Smooth muscle cell (in vitro differentiated cells): ENCODE measurements at regions not wholly inside any gene's neighbourhood (a gene's known extent, or its start where the extent isn't known, plus 50 kb on each side); places are given as distances from the start of the nearest gene placed in this dataset.

Experiments used
- DNase-seq: peaks from one replicate; lab custom pipeline; 2025; ENCODE audit not compliant: unreplicated experiment; lab: John Stamatoyannopoulos, UW
- H2AFZ ChIP-seq: fragments of 200-600 bp; sonication (generic); 2 replicates; pipeline ENCODE4 v1.6.0; 2016; ENCODE audit warnings: antibody characterized with exemption, low read depth, mild to moderate bottlenecking
- H3F3A ChIP-seq: fragments of 200-600 bp; sonication (generic); 2 replicates; pipeline ENCODE4 v1.6.0; 2017; ENCODE audit warnings: antibody characterized with exemption, low read depth
- H3K27ac ChIP-seq: fragments of 200-600 bp; sonication (generic); 2 replicates; pipeline ENCODE4 v1.5.1; 2016; ENCODE audit warnings: low read depth, mild to moderate bottlenecking
- H3K27me3 ChIP-seq: fragments of 200-600 bp; sonication (generic); 2 replicates; pipeline ENCODE4 v1.6.1; 2016; ENCODE audit warnings: low read depth, mild to moderate bottlenecking
- H3K36me3 ChIP-seq: fragments of 200-600 bp; sonication (generic); 2 replicates; pipeline ENCODE4 v1.5.1; 2016; ENCODE audit warnings: low read depth
- H3K4me1 ChIP-seq: fragments of 200-600 bp; sonication (generic); 2 replicates; pipeline ENCODE4 v1.5.1; 2016; ENCODE audit warnings: low read depth
- H3K4me2 ChIP-seq: fragments of 200-600 bp; sonication (generic); 2 replicates; pipeline ENCODE4 v1.6.0; 2016; ENCODE audit warnings: mild to moderate bottlenecking
- H3K4me3 ChIP-seq: fragments of 200-600 bp; sonication (generic); 2 replicates; pipeline ENCODE4 v1.5.1; 2016; ENCODE audit warnings: mild to moderate bottlenecking
- H3K79me2 ChIP-seq: fragments of 200-600 bp; sonication (generic); 2 replicates; pipeline ENCODE4 v1.6.0; 2016; ENCODE audit warnings: low read depth, mild to moderate bottlenecking
- H3K9ac ChIP-seq: fragments of 200-600 bp; sonication (generic); 2 replicates; pipeline ENCODE4 v1.6.0; 2016; ENCODE audit warnings: low read depth
- H3K9me3 ChIP-seq: fragments of 200-600 bp; sonication (generic); replicated peaks from 2 replicates; pipeline ENCODE4 v1.5.1; 2016; ENCODE audit warnings: low read depth
- H4K20me1 ChIP-seq: fragments of 200-600 bp; sonication (generic); 2 replicates; pipeline ENCODE4 v1.6.0; 2016; ENCODE audit warnings: low read depth
- whole genome bisulfite sequencing: methylation state at CpG from one replicate; pipeline ENCODE4 v1.1.7; 2016; ENCODE audit warnings: low lambda C conversion rate; 5-methylcytosine and 5-hydroxymethylcytosine counted together
- TF ChIP-seq, protein P1 (sequence below): fragments of 200-600 bp; sonication (generic); IDR thresholded peaks from 2 replicates; pipeline ENCODE4 v1.5.1; 2017; ENCODE audit warnings: borderline replicate concordance, mild to moderate bottlenecking, antibody characterized with exemption; ENCODE audit not compliant: insufficient read depth, poor library complexity, severe bottlenecking

DNA sequence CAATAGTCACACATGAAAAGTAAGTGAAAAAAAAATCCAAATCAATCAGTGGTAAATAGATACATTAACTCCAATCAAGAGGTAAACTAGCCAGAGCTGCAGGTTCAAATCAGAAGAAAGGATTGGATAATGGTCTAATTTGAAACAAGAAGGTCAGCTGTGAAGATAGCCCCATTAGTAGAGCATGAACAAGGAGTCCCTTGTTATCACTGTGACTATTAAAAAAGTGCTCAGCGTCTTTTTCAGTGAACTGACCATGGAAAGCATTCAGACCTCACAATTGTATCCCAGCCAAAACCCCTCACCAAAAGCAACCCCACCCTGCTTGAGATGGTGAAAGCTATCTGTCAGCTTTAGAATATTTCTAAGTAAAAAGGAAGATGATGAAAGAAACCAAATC lies 125.0 kb upstream of the EGLN3 start:
- no peak overlapping the region for H3K9ac ChIP-seq
- DNase-seq, result no peak
- no peaks in the 10 kb centered on the region for H3K79me2 ChIP-seq
- no peaks in the 10 kb centered on the region for H3F3A ChIP-seq
- no peaks in the 10 kb centered on the region for H4K20me1 ChIP-seq
- no peak overlapping the region for H3K4me2 ChIP-seq
- TF ChIP-seq, protein P1, sequence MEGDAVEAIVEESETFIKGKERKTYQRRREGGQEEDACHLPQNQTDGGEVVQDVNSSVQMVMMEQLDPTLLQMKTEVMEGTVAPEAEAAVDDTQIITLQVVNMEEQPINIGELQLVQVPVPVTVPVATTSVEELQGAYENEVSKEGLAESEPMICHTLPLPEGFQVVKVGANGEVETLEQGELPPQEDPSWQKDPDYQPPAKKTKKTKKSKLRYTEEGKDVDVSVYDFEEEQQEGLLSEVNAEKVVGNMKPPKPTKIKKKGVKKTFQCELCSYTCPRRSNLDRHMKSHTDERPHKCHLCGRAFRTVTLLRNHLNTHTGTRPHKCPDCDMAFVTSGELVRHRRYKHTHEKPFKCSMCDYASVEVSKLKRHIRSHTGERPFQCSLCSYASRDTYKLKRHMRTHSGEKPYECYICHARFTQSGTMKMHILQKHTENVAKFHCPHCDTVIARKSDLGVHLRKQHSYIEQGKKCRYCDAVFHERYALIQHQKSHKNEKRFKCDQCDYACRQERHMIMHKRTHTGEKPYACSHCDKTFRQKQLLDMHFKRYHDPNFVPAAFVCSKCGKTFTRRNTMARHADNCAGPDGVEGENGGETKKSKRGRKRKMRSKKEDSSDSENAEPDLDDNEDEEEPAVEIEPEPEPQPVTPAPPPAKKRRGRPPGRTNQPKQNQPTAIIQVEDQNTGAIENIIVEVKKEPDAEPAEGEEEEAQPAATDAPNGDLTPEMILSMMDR, result no peak
- H3K27ac ChIP-seq, result no peak overlapping the region
- H2AFZ ChIP-seq, result no peak overlapping the region
- H3K9me3 ChIP-seq, result no peaks in the 10 kb centered on the region
- no peaks in the 10 kb centered on the region for H3K27me3 ChIP-seq
- 92% methylated on average over 1 of the region's 1 CpG for WGBS
- H3K4me3 ChIP-seq, result no peak overlapping the region
- H3K36me3 ChIP-seq, result no peaks in the 10 kb centered on the region
- H3K4me1 ChIP-seq, result peaks cover 6% of the 10 kb centered on the region

GRCh38 chr14:34075042-34075744 lies 124.3 kb upstream of the EGLN3 start:
- TF ChIP-seq, protein P1, result no peak
- WGBS, result 85% methylated on average over 3 of the region's 3 CpGs
- H3K9ac ChIP-seq, result no peak overlapping the region

GRCh38 chr14:34072921-34073320 lies 122.0 kb upstream of the EGLN3 start:
- Histone ChIP-seq H2AFZ (no peak overlapping the region), H3K79me2 (no peaks in the 10 kb centered on the region), H3K4me1 (no peaks in the 10 kb centered on the region), H3K27ac (no peak overlapping the region), H3K36me3 (no peaks in the 10 kb centered on the region), H3K4me3 (no peak overlapping the region), H3K9me3 (no peaks in the 10 kb centered on the region), H3F3A (no peaks in the 10 kb centered on the region), H3K9ac (no peak overlapping the region), H3K4me2 (no peak overlapping the region), H4K20me1 (no peaks in the 10 kb centered on the region), H3K27me3 (no peaks in the 10 kb centered on the region)
- no peak for DNase-seq
- WGBS, result 97% methylated on average over 1 of the region's 1 CpG
- TF ChIP-seq, protein P1, result no peak

More at GRCh38 chr14:34075042-34075744, 124.3 kb upstream of the EGLN3 start:
- no peak overlapping the region for H3K27ac ChIP-seq
- H3K4me1 ChIP-seq, result peaks cover 5% of the 10 kb centered on the region
- no peaks in the 10 kb centered on the region for H3K79me2 ChIP-seq
- H3K36me3 ChIP-seq, result no peaks in the 10 kb centered on the region
- no peak overlapping the region for H3K4me2 ChIP-seq
- H3K9me3 ChIP-seq, result no peaks in the 10 kb centered on the region
- H2AFZ ChIP-seq, result no peak overlapping the region
- no peak for DNase-seq
- H3F3A ChIP-seq, result no peaks in the 10 kb centered on the region
- H4K20me1 ChIP-seq, result no peaks in the 10 kb centered on the region
- H3K4me3 ChIP-seq, result no peak overlapping the region
- no peaks in the 10 kb centered on the region for H3K27me3 ChIP-seq

DNA sequence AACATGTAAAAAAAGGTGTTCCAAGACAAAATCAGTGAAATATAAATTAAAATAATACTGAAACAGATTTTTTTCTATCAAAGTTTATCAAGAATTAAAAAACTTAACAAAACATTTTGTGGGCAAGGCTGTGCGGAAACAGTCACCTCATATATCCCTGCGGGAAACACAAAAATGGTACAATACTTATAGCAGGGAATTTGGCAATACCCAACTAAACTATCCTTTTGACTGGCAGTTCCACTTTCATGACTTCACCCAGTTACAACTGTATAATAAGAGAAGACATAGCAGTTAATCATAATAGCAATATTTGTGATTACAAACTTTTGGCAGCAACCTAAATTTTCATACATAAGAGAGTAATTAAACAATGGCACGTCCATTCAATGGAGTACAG lies 121.5 kb upstream of the EGLN3 start:
- H3K4me1 ChIP-seq, result no peaks in the 10 kb centered on the region
- H2AFZ ChIP-seq, result no peak overlapping the region
- no peak overlapping the region for H3K4me3 ChIP-seq
- H3K79me2 ChIP-seq, result no peaks in the 10 kb centered on the region
- no peak overlapping the region for H3K27ac ChIP-seq
- H4K20me1 ChIP-seq, result no peaks in the 10 kb centered on the region
- no peaks in the 10 kb centered on the region for H3K27me3 ChIP-seq
- no peak overlapping the region for H3K9ac ChIP-seq
- no peaks in the 10 kb centered on the region for H3K9me3 ChIP-seq
- H3F3A ChIP-seq, result no peaks in the 10 kb centered on the region
- 100% methylated on average over 3 of the region's 3 CpGs for WGBS
- DNase-seq, result no peak
- H3K4me2 ChIP-seq, result no peak overlapping the region
- TF ChIP-seq, protein P1, result no peak
- no peaks in the 10 kb centered on the region for H3K36me3 ChIP-seq
